Mesodermal cell (in vitro differentiated cells): ENCODE measurements at regions not wholly inside any gene's neighbourhood (a gene's known extent, or its start where the extent isn't known, plus 50 kb on each side); places are given as distances from the start of the nearest gene placed in this dataset.
"Not testable (repeated sequence)": the region's sequence is repeated elsewhere in the genome, so short reads cannot be mapped to it uniquely, and the experiment has no call there.

Experiments used
- H3K27ac ChIP-seq: 2 replicates; pipeline ENCODE4 v1.7.0; 2013; ENCODE audit warnings: mild to moderate bottlenecking, low read depth, low read length, moderate library complexity; ENCODE audit not compliant: severe bottlenecking
- H3K36me3 ChIP-seq: 2 replicates; pipeline ENCODE4 v1.7.1; 2013; ENCODE audit warnings: mild to moderate bottlenecking, low read length, moderate library complexity; ENCODE audit not compliant: control insufficient read depth, insufficient read depth
- H3K4me1 ChIP-seq: one replicate; pipeline ENCODE4 v1.7.1; 2013; ENCODE audit warnings: mild to moderate bottlenecking, low read length; ENCODE audit not compliant: insufficient read depth, control insufficient read depth, poor library complexity, severe bottlenecking
- H3K4me3 ChIP-seq: 2 replicates; pipeline ENCODE4 v1.7.0; 2013; ENCODE audit warnings: low read length, control low read depth, mild to moderate bottlenecking; ENCODE audit not compliant: insufficient read depth, poor library complexity, severe bottlenecking; ENCODE audit errors: extremely low read depth
- H3K9me3 ChIP-seq: 2 replicates; pipeline ENCODE4 v1.7.1; 2013; ENCODE audit warnings: mild to moderate bottlenecking, low read length, moderate library complexity; ENCODE audit not compliant: control insufficient read depth
- WGBS, 2 experiments: methylation state at CpG; one replicate each; pipeline ENCODE4 v1.1.5; 2013; ENCODE audit warnings: missing lambda C conversion rate in 2 of 2; ENCODE audit not compliant: insufficient coverage in 2 of 2; 5-methylcytosine and 5-hydroxymethylcytosine counted together

- 43 to 56% methylated on average over 1 of the region's 5 CpGs for WGBS, 2 experiments
- not testable (repeated sequence) for H3K36me3 ChIP-seq, H3K27ac ChIP-seq, H3K4me3 ChIP-seq, H3K4me1 ChIP-seq, H3K9me3 ChIP-seq
These were observed 95.7 kb upstream of the TRIM77 start for GRCh38 chr11:89614428-89614827.

- not testable (repeated sequence) for H3K9me3 ChIP-seq, H3K4me3 ChIP-seq, H3K27ac ChIP-seq, H3K36me3 ChIP-seq, H3K4me1 ChIP-seq
- WGBS, 2 experiments, result 83% methylated on average over 1 of the region's 1 CpG; no CpG with 5 or more reads in 1 of the 2 experiments
These were observed 94.5 kb upstream of the TRIM77 start for GRCh38 chr11:89615642-89616041.

- no CpG with 5 or more reads among the region's 3 CpGs for WGBS, 2 experiments
- H3K27ac ChIP-seq, H3K36me3 ChIP-seq, H3K4me1 ChIP-seq, H3K9me3 ChIP-seq, H3K4me3 ChIP-seq: not testable (repeated sequence)
These were observed 93.9 kb upstream of the TRIM77 start for GRCh38 chr11:89616161-89616560.

GRCh38 chr11:89616999-89617602 lies 93.0 kb upstream of the TRIM77 start:
- 43 to 60% methylated on average over 1 of the region's 1 CpG for WGBS, 2 experiments
- H3K9me3 ChIP-seq, H3K36me3 ChIP-seq: not testable (repeated sequence)

GRCh38 chr11:89620721-89621120 lies 89.4 kb upstream of the TRIM77 start:
- H3K4me1 ChIP-seq, H3K36me3 ChIP-seq, H3K9me3 ChIP-seq, H3K27ac ChIP-seq, H3K4me3 ChIP-seq: not testable (repeated sequence)
- 100% methylated on average over 1 of the region's 3 CpGs; no CpG with 5 or more reads in 1 of the 2 experiments for WGBS, 2 experiments

More at GRCh38 chr11:89616999-89617602, 93.0 kb upstream of the TRIM77 start:
- H3K4me3 ChIP-seq, H3K4me1 ChIP-seq, H3K27ac ChIP-seq: not testable (repeated sequence)

- no peak overlapping the region for H3K4me3 ChIP-seq
- no peaks in the 10 kb centered on the region for H3K9me3 ChIP-seq
- no peaks in the 10 kb centered on the region for H3K36me3 ChIP-seq
- no peaks in the 10 kb centered on the region for H3K4me1 ChIP-seq
- 100% methylated on average over 3 to 4 of the region's 6 CpGs for WGBS, 2 experiments
- no peak overlapping the region for H3K27ac ChIP-seq
These were observed 84.9 kb upstream of the TRIM77 start for GRCh38 chr11:89625171-89625570.

DNA sequence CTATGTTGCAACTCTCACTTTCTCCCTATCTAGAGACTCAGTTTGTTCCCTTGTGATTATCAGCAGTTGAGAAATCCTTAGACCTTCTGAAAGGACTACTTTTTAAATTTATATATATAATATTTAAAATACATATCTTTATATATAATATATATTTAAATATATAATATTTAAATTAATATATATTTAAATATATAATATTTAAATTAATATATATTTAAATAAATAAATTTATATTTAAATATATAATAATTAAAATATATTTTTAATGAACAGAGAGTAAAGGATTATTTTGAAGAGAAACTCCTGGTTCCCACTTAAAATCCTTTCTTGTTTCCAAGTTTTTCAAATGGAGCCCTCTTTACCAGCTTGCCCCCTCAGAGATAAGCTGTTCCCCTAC lies 83.7 kb upstream of the TRIM77 start:
- Histone ChIP-seq H3K27ac (no peak overlapping the region), H3K36me3 (no peaks in the 10 kb centered on the region), H3K4me1 (no peaks in the 10 kb centered on the region), H3K9me3 (no peaks in the 10 kb centered on the region), H3K4me3 (no peak overlapping the region)

DNA sequence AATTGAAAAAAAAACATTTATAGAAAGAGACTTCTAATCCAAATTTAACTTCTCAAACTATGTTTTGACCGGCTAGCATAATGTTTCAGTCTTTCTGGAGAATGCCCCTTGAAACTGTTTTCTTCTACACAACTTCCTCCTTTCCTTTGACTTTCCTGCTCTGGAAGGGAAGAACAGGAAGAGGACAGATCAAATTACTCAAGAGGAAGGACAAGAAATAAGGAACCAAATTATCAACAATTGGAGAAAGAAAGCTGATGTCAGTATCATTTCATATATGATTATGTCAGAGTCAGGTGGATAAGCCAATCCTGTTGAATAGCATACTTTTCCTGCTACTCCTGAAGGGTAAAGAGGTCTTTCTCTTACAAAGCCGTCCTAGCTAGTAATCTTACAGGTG lies 83.2 kb upstream of the TRIM77 start:
- not testable (repeated sequence) for H3K4me1 ChIP-seq, H3K27ac ChIP-seq, H3K4me3 ChIP-seq, H3K36me3 ChIP-seq, H3K9me3 ChIP-seq
- no CpG with 5 or more reads among the region's 2 CpGs for WGBS, 2 experiments

GRCh38 chr11:89633135-89633705 lies 76.9 kb upstream of the TRIM77 start:
- no peak overlapping the region for H3K27ac ChIP-seq
- H3K4me1 ChIP-seq, result no peaks in the 10 kb centered on the region
- no peaks in the 10 kb centered on the region for H3K9me3 ChIP-seq
- no peak overlapping the region for H3K4me3 ChIP-seq
- H3K36me3 ChIP-seq, result no peaks in the 10 kb centered on the region
- 100% methylated on average over 1 of the region's 1 CpG for WGBS, 2 experiments

DNA sequence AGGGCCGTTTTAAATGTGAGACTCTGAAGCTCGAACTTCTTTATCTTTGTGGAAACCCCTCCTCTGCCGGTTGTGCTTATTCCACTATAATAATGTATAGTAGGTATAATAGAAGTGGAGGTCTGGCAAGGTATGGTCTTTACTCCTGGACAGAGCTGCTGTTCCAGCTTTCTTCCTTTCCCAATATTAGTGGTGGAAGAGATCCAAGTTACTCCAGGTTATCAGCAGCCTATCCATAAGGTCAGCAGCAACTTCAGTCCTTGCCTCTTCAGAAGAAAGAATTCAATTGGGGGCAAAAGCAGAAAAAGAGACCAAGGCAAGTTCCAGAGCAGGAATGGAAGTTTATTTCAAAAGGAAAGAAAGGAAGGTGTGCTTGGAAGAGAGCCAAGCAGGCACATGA lies 69.3 kb upstream of the TRIM77 start:
- 82% methylated on average over 2 of the region's 3 CpGs; no CpG with 5 or more reads in 1 of the 2 experiments for WGBS, 2 experiments
- not testable (repeated sequence) for H3K9me3 ChIP-seq, H3K4me1 ChIP-seq, H3K4me3 ChIP-seq, H3K36me3 ChIP-seq, H3K27ac ChIP-seq

DNA sequence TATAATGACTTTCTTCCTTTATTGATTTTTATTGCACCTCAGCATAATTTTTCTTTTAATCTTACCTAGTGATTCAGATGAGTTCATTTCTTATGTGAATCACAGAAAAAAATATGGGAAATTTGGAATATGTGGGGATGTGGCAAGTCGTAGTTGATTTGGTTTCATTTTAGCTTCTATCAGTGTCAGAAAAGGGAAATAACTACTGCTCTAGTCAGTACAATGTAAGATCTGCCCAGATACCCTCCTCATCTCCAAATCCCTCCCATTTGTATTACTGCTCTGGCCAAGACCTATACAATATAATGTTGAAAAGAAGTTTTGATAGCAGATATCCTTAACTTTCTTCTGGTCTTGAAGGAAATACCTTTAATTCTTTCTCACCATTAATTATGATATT lies 61.9 kb upstream of the TRIM77 start:
- not testable (repeated sequence) for H3K9me3 ChIP-seq, H3K27ac ChIP-seq
- no CpG with 5 or more reads among the region's 1 CpG for WGBS, 2 experiments

More for the DNA sequence above, 61.9 kb upstream of the TRIM77 start:
- not testable (repeated sequence) for H3K4me1 ChIP-seq, H3K4me3 ChIP-seq, H3K36me3 ChIP-seq
